Cardiac fibroblast (primary cell): ENCODE measurements at regions not wholly inside any gene's neighbourhood (a gene's known extent, or its start where the extent isn't known, plus 50 kb on each side); places are given as distances from the start of the nearest gene placed in this dataset.
A peak's percentile ranks its signal among the peaks of the same experiment; 100 is the strongest.

Experiments used
- DNase-seq, 2 donors: peaks; one replicate each; pipeline versions ENCODE4 v3.0.0 to v3.0.0-alpha.2; 2010; ENCODE audit warnings: low read depth in 2 of 2
- H3K4me3 ChIP-seq, 2 donors: replicated peaks in 1 of 2; 1 replicate in 1 of 2; 2 replicates in 1 of 2; pipeline ENCODE4 v1.5.1; 2011; ENCODE audit warnings: low read depth in 2 of 2, low read length in 2 of 2, mild to moderate bottlenecking in 2 of 2, moderate library complexity in 1 of 2
- TF ChIP-seq, protein P1 (sequence below): IDR thresholded peaks from one replicate; pipeline ENCODE4 v1.5.1; 2011; ENCODE audit warnings: low read depth, mild to moderate bottlenecking, low read length, inconsistent platforms

DNA sequence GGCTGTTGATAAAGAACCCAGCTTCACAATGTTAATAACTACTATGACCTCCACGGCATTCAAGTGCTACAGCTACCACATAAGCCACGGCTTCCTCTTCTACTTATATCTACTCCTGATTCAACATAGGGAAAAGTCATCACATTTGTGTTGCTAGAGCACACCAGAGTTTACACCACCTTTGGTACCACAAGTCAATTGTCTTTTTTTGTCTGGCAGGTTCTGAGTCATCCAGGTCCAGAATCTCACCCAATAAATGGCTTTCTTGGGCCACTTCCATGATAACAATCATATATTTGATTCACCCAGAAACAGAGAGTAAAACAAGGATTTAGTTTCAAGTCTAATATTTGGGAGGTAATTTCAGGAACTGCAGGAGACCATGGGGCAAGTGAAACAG lies 480.2 kb downstream of the TMX3 start:
- TF ChIP-seq, protein P1, sequence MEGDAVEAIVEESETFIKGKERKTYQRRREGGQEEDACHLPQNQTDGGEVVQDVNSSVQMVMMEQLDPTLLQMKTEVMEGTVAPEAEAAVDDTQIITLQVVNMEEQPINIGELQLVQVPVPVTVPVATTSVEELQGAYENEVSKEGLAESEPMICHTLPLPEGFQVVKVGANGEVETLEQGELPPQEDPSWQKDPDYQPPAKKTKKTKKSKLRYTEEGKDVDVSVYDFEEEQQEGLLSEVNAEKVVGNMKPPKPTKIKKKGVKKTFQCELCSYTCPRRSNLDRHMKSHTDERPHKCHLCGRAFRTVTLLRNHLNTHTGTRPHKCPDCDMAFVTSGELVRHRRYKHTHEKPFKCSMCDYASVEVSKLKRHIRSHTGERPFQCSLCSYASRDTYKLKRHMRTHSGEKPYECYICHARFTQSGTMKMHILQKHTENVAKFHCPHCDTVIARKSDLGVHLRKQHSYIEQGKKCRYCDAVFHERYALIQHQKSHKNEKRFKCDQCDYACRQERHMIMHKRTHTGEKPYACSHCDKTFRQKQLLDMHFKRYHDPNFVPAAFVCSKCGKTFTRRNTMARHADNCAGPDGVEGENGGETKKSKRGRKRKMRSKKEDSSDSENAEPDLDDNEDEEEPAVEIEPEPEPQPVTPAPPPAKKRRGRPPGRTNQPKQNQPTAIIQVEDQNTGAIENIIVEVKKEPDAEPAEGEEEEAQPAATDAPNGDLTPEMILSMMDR = no peak
- DNase-seq = no peak
- no peak overlapping the region for H3K4me3 ChIP-seq

DNA sequence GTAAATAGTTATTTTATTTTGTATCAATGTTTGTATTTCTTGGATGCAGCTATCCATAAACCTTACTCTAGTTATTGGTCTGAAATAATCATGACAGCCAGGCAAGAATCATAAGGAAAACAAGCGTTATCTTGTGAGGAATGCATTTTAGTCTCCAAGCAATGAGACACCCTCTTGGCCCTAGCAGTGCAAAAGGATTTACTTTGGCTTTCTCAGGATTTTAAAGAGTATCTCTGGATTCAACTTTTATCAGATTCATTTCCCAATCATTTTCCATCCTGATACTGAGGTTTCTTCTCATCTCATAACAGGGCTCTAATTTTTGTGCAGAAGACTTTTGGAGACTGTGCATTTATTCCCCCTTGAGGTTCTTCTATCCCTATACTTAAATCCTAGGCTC lies 480.8 kb downstream of the TMX3 start:
- H3K4me3 ChIP-seq = no peak overlapping the region
- TF ChIP-seq, protein P1 = no peak
- peak; percentile 35 to 47 for DNase-seq

DNA sequence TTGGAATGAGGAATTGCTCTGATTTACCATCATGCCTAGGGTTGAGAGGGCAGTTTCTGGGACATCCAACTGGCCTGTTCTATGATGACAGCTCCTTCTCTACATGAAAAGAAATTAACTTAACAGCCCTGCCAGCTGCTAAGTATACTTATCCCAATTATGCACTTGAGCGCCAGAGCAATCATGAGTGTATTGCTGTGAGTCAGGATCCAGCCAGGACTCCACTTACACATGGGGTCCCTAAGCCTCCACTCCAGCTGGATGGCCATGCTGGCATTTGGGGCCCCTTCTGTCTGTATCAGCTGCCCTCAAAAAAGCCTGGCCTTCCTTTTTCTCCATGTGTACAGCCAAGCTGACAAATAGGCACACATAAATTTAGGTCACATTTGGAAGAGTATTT lies 481.9 kb downstream of the TMX3 start:
- TF ChIP-seq, protein P1 = no peak
- no peak for DNase-seq
- H3K4me3 ChIP-seq = no peak overlapping the region

DNA sequence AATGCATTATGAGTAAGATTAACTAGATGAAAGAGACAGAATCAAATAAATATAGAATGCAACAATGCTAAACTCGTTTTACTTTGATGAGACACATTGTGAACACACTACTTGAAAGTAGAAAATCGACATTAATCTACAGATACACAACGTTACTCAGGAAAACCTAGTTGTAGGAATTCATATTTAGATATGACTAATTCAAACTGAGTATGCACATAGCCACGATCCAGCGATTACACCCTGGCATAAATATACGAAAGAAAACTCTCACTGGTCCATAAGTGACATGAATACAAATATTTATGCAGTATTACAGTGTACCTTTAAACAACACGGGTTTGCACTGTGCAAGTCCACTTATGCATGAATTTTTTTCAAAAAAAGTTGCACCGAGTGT lies 485.6 kb downstream of the TMX3 start:
- H3K4me3 ChIP-seq = no peak overlapping the region
- no peak for DNase-seq
- TF ChIP-seq, protein P1 = no peak

DNA sequence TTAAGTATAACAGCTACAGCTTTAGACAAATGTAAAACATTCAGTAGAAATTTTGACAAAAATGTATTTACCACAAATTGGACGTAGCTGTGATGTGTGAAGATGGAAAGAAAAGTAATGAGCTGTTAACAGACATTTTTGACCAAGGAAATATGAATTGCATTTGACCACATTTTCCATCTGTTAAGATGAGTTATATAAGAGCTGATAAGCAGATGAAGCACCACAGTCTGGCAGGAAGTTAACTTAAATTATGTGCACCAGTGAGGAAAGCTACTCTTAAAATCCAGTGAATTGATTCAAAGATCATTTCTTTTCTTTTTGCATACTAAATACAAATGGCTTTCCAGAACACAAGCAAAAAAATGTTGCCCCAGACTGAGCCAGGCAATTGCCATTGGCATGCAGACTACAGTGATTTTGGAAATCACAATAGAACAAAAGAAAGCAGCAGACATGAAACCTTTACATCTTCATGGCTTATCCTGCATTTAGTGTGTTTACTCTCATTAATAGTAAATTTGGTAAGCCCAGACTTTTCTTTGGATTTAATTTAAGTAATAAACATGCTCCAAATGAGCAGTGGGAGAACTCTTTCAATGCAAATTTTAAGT lies 493.7 kb downstream of the TMX3 start:
- TF ChIP-seq, protein P1 = no peak
- H3K4me3 ChIP-seq = no peak overlapping the region
- DNase-seq = no peak

DNA sequence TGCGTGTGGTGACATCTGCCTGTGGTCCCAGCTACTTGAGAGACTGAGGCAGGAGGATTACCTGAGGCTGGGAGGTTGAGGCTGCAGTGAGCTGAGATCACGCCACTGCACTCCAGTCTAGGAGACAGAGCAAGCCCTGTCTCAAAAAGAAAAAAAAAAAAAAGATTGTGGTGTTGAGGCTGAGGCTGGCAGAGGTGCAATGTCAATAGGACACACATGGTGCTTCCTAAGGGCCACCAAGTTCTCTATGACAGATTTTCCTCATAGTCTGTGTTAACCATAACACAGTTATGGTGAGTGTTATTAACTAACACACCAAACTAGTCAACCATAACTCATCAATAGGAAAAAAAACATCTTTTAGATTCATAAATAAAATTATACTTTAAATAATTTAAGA lies 494.4 kb downstream of the TMX3 start:
- H3K4me3 ChIP-seq = no peak overlapping the region
- TF ChIP-seq, protein P1 = no peak
- DNase-seq = no peak

DNA sequence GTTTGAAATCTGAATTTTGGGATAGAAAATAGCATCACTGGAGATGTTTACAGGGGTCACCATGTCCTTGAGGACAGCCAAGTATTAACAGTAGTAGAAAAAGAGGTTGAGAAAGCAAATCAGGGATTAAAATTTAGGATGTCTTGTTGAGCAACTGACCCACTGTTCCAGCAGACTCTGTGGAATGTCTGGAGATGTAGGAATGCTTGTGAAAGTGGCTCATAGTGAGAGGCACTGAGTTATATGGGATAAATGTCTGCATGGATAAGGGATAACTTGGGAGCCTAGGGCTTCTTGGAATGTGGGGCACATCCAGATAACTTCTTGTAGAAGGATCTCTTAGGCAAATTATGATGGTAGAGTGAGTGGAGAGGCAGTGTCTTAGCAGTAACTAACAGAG lies 495.0 kb downstream of the TMX3 start:
- TF ChIP-seq, protein P1 = no peak
- H3K4me3 ChIP-seq = no peak overlapping the region
- DNase-seq = peak in 1 of 2 donors; percentile 26
